GM04503 (cell line): ENCODE measurements at regions not wholly inside any gene's neighbourhood (a gene's known extent, or its start where the extent isn't known, plus 50 kb on each side); places are given as distances from the start of the nearest gene placed in this dataset.
"Not testable (repeated sequence)": the region's sequence is repeated elsewhere in the genome, so short reads cannot be mapped to it uniquely, and the experiment has no call there.

Experiments
- DNase-seq: peaks from one replicate; pipeline ENCODE4 v3.0.0-alpha.2; 2012; ENCODE audit warnings: low read depth

GRCh38 chrX:84267432-84267831 lies 79.4 kb upstream of the RPS6KA6 start:
- DNase-seq = not testable (repeated sequence)

GRCh38 chrX:84259868-84260267 lies 71.9 kb upstream of the RPS6KA6 start:
- no peak for DNase-seq

- no peak for DNase-seq
These were observed 70.7 kb upstream of the RPS6KA6 start for GRCh38 chrX:84258708-84259107.

GRCh38 chrX:84248226-84248625 lies 60.2 kb upstream of the RPS6KA6 start:
- DNase-seq = peak; percentile 11

GRCh38 chrX:84240848-84241565 lies 53.0 kb upstream of the RPS6KA6 start:
- DNase-seq = no peak
